Cerebellar cortex (tissue), 1 donor: ENCODE measurements at regions not wholly inside any gene's neighbourhood (a gene's known extent, or its start where the extent isn't known, plus 50 kb on each side); places are given as distances from the start of the nearest gene placed in this dataset.

Experiments
- DNase-seq: peaks from one replicate; pipeline ENCODE4 v3.0.0-alpha.2; 2015; ENCODE audit warnings: low spot score

DNA sequence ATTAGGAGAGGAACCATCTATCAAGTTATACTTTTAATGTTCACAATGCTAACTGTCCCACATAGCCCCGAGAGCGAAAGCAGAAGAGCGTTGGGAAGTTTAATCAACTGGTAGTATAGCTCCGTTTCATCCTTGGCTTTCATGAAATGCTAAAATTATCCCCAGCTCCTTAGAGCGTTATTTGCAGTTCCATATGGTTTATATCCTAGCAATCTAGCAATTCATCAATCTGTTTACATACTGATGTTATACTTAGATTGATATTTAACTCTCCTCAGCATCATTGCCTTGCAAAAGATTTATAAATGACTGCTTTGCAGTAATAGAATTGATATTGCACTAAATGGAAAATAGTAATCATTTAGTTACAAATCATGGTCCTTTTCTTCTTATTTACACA, 419.8 kb downstream of the COG6 start:
- DNase-seq, result no peak

DNA sequence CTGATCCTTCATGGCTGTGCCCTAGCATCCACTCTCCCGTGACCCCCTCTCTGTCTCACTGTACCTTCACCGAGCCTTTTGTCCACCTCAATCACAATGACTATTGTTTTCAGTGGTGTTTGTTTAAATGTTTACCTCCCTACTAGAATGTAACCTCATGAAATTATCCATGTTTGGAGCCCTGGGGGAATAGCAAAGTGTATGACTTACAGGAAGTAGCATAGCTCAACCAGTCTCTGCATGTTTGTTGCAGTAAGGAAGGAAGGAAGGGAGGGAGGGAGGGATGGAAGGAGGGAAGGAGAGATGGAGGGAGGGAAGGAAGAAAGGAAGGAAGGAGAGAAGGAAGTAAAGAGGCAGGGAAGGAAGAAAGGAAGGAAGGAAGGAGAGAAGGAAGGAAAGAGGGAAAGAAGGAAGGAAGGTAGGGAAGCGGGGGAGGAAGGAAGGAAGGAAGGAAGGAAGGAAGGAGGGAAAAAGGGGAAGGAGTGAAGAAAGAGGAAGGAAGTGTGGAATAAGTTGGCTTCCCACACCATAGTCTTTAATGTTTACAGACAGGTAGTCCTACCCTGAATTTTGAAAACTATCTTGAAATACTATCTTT, 421.4 kb downstream of the COG6 start:
- DNase-seq, result no peak

DNA sequence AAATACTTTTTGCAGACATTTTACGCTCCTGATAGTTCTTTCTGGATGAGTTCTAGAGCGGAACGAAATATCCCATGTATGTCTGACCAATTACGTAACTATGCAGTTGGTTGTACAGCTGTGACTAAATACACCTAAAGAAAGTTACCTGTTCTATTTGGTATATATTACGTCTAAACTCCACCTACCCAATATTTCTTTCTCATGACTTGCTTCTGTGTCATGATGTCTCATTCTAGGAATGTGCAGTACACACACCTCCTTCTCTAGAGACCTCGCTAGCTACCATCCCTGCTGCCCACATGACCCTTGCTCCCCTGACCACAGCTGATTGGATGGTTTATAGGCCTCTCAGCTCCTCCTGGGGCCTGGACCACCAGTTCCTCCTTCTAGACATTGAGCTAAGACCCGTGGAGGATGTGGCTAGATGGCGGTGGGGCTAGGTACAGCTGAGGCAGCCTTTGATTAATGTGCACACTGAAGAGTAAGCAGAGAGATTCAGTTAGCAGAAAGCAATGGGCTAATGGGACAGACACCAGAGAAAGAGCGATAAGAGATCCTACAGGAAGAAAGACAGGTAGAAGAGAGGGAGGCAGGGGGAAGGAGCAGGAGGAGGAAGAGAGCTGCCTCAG, 422.1 kb downstream of the COG6 start:
- no peak for DNase-seq

DNA sequence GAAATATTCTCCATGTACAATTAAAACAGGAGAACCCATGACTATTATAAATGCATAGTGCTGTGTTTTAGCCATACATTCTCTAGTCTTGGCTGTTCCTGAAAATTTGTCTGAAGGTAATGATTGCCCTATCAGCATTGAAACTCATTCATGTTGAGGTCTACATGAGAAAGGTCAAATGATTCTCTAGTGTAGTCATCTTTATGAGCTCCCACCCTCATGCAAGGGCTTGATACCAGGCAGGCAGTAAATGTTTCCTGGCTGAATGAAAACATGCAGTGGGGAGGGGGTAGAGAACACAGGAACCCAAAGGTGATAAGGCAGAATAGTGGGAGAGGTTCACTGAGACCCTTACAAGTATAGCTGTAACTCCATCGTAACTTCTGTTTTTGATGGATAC, 424.3 kb downstream of the COG6 start:
- no peak for DNase-seq

DNA sequence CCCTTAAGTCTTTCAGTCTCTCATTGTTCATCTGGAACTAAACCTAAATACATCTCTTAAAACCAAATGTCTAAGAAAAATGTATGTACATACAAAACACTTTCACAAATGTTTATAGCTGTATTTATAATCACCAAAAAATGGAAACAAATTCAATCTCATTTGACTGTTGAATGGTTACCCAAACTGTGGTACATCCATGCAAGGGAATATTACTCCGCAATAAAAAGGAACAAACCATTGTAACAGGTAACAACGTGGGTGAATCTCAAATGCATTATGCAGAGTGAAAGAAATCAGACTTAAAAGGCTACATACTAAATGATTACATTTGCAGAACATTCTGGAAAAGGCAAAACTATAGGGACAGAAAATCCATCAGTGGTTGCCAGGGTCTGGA, 425.2 kb downstream of the COG6 start:
- DNase-seq, result no peak

DNA sequence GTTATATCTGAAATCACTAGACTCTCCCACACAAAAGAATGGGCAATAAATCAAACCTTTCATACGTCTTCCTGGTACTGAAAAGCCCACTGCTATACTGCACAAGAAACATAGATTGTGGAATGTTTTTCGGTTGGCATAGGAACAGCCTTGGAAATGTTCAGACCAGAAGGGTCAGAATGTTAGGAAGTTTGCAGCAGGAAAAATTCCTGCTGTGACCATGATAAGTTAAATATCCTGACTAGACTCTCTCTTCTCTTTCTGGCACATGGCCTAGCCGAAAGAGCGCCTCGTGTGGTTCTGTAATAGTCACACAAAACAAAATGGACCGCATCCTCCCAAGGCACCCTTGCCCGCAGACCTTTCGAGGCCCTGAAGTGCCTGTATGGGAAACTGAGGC, 427.2 kb downstream of the COG6 start:
- DNase-seq, result no peak

GRCh38 chr13:40083841-40084240, 428.4 kb downstream of the COG6 start:
- DNase-seq, result no peak

- DNase-seq, result no peak
Observed at GRCh38 chr13:40084934-40085333, 429.5 kb downstream of the COG6 start.

DNA sequence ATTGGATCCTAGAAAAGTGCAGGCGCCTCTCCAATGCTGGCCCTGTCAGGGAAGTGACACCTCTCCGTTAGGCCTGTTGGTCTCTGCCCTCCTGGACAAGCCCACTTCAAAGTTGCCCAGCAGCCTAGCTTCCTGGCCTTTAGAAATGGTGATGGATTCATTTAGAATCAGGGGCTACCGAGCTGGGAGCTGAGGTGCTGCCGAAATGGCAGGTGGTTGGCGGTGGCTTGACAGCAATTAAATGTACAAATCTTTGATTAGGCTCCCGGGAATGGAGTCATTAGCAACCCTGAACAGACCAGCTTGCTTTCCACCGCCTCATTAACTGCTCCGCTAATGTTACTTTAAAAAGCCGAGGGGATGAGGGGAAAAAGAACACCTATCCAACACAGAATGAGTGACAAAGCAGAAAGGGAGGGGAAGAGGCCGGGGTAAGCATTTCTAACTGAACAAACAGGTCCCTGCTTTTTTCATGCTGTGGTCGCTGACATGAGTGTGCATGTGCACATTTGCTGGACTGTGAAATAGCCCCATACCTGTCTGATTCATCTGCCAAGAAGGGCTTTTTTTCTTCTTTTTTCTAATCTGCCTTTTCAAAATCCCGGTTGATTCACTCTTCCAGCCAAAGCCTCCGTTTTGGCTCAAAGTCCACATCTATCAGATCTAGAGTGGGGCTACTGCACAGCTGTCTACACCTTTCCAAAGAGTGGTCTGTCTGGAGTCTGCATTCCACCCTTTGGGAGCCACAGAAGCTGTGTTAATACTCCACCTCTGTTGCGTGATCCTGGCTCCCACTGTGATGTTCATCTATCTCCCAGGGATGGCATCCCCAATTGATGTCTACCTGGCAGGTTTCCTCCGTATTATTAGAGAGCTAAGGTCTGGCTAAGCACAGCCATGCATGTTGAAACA, 431.9 kb downstream of the COG6 start:
- no peak for DNase-seq

DNA sequence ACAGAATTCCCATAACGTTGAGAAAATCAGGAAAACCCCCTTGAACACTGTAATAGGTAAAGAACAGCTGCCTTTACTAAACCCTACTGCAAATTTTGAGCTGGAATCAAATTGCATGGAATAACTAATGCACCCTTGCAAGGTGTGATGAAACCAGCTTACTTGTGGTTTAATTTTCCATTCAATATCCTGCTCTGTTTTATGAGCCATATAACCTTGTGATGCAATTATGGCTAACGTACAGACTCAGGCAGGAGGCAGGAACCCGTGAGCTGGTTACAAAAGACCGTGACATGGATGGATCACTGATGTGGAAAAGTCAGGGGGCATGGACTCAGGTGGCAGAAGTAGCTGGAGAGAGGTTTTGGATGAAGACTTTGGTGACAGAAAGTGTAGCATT, 438.6 kb downstream of the COG6 start:
- DNase-seq, result no peak

GRCh38 chr13:40095695-40096356, 440.4 kb downstream of the COG6 start:
- no peak for DNase-seq

DNA sequence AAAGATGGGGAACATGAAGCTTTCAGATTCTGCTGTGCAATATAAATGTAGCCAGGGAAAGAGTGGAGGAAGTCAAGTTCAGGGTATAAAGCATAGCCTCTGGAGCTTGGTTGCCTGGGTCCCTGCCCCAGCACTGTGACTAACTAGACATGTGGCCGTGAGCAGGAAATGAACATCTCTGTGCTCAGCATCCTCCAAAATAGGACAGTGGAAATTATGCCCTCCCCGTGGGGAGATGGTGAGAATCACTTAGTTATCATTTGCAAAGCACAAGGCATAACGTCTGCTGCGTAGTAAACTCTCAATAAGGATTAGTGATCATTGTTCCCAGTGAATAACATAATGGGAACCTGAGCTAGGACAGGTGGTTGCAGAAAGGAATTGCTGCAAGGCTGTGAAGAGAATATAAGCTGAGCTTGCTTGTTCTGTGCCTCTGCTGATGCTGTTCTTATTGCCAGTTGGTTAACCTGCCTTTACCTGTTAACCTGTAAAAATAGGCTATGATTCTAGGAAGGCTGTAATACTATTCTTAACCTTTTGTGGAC, 441.0 kb downstream of the COG6 start:
- no peak for DNase-seq

DNA sequence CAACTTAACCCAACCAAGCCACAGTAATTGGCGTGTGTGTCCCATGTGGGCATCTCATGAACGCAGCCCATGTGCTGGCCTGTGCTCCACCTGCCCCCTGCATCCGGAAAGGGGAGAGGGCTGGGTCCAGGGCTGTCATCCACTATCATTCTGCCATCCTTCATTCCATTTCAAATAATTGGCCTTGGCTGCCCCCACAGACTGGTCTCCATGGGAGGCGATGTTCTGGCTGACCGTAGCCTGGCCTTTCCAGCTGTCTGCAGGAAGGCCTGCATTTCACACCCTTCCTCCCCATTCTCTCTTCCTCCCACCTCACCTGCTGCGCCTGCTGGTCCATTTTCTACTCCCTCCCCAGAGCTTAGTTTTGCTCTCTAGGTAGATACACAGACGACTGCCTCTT, 442.8 kb downstream of the COG6 start:
- no peak for DNase-seq

DNA sequence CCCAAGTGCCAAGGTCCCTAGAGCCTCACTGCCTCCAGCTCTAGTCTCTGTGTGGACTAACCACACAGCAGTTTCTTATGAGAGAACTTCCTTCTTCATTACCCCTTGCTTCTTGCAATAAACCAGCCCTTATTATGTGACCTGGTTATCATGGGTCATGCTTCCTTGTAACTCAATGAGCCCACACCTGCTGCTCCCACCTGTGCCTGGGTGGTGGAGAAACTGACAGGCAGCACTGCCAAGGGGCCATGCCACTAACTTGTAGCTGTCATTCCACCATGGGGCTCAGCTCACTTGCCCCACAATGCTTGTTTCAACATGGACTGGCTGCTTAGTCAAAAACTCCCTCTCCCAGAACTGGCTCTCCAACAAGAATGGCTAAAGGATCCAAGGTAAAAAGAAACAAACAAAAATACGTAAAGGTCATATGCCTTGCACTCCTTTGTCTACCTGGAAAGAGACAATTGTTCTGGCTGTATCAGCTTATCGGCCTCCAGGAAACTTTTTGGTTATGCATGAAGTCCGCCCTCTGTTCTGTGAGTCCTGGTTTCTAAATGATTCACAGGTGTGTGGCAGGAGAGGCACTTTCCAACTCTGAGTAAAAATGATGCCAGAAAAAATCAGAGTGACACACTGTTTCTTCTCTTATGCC, 446.4 kb downstream of the COG6 start:
- DNase-seq, result no peak

- DNase-seq, result no peak
Observed at GRCh38 chr13:40102360-40102727, 446.9 kb downstream of the COG6 start.

DNA sequence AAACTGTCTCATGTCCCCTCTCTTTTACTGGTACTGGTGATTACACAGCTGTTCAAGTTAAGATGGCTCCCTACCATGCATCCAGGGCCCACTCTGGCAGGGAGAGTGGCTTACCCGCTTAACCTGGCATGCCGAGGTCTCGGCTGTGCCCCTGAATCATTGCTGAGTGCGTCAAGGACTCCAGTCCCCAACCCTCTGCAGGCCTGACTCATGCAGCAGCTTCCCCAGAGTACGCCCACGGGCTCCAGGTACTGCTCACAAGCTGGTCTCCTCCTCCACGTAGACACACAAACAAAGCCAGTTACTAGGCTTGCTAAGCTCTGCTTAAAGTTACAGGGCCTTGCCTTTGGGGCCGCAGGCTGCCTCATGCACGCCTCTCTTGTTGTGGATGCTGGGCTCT, 447.4 kb downstream of the COG6 start:
- DNase-seq, result no peak

DNA sequence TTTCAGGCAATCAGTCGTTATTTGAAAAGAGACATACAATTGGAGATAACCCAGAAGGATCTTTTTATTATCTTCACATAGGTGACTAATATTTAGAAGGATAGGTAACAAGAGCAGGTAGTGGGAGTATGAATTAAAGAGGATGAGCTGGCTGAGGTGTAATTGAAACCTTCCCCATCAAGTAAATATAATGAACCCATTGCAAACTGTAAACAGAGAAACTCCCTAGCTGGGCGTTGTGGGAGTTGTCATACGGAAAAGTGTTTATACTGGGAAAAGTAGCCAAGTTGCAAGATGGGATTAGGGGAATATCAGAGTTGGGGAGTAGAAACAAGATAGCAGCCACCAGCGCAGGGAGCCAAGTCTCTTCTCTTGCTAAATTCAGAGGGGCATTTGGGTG, 448.4 kb downstream of the COG6 start:
- no peak for DNase-seq

- no peak for DNase-seq
Observed at GRCh38 chr13:40105231-40105630, 449.8 kb downstream of the COG6 start.

GRCh38 chr13:40109351-40109844, 453.9 kb downstream of the COG6 start:
- no peak for DNase-seq

- DNase-seq, result no peak
Observed at GRCh38 chr13:40113643-40114304, 458.3 kb downstream of the COG6 start.

DNA sequence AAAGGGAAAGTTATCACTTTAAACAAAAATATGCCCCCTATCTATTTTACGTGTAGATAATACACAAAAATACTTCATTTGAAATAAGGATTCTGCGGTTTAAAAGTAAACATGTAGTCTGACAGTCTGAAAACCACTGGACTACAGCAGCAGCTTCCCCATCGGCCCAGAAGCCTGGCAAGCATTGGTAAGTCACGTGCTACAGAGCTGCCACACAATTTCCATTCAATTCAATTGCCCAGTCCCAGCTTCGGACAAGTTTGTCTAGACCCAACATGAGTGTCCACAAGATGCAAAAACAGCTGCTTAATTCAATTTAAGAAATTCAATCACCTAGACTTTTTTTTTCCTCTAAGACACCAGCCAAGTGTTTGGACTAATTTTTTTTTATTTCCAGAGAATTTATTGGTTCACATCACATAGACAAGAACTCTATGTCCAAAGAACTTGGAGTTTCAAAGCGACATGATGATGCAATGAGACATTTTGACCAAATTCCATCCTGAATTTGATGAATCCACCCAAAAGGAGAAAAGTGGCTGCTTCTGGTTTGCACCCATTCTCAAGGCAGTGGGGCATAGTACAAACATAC, 458.9 kb downstream of the COG6 start:
- DNase-seq, result no peak
